GM21786 (cell line): ENCODE measurements at regions not wholly inside any gene's neighbourhood (a gene's known extent, or its start where the extent isn't known, plus 50 kb on each side); places are given as distances from the start of the nearest gene placed in this dataset.

ENCODE experiments used
- ATAC-seq: cut with Tn5 transposase; IDR thresholded peaks from one replicate; pipeline ENCODE4 v1.9.1; 2021; ENCODE audit not compliant: unreplicated experiment

GRCh38 chr4:119933606-119934005 is 133.0 kb downstream of the MAD2L1 start:
- no peak for ATAC-seq

DNA sequence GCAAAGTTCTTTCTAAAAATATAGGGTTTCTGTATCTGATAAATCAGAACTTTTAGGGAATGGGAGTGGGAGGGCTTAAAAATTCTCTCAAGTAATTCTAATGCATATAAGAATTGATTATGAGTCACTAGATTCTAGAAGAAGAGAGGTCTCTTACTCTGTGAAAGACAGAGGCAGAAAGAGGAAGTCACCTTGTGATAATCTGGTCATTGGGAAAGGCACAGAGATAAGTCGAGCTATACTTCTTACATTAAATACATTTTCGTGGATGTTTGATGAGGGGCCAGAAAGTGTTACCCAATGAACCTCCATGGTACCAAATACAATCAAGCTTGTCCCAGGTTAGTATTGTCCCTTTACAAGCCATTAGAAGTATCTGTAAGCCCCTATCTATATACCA is 134.4 kb downstream of the MAD2L1 start:
- no peak for ATAC-seq

DNA sequence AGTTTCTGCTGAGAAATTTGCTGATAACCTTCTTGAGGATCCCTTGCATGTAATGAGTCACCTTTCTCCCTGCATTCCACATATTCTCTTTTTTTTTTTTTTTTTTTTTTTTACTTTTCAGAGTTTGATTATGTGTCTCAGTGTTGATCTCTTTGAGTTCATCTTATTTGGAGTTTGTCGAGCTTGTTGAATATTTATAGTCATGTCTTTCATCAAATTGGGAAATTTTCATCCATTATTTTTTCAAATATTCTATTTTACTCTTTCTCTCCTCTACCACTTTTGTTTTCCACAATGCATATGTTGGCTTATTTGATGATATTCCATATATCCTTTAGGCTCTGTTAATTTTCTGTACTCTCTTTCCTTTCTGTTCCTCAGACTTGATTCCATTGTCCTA is 136.1 kb downstream of the MAD2L1 start:
- no peak for ATAC-seq

DNA sequence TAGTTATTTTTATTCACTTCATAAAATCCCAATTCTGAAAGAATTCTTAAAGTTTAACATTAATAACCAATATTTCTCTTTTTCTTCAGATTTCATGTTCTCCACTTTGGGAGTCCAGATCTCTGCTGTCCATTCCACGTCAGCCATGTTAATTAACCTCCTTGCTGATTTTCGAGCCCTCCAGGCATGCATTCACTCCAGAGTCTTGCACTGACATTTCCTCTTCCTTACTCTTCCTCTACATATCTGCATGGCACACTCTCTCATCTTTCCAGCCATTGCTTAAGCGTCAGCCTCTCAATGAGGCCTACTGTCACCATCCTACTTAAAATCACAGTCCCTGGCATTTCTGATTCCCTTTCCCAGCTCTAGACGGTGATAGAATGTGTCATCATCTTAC is 144.8 kb downstream of the MAD2L1 start:
- ATAC-seq = no peak

DNA sequence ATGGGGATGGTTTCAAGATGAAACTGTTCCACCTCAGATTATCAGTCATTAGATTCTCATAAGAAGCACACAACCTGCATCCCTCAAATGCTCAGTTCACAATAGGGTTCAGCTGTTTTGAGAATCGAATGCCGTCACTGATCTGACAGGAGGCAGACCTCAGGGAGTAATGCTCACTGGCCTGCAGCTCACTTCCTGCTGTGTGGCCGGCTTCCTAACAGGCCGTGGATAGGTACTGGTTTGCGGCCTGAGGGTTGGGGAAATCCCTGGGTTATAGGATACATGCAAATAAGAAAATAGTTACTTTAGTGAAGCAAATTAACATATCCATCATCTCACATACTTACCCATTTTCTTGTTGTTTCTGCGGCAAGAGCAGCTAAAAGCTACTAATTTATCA is 160.4 kb downstream of the MAD2L1 start:
- ATAC-seq = no peak

- ATAC-seq = no peak
These were observed 168.4 kb downstream of the MAD2L1 start for GRCh38 chr4:119898211-119898610.

DNA sequence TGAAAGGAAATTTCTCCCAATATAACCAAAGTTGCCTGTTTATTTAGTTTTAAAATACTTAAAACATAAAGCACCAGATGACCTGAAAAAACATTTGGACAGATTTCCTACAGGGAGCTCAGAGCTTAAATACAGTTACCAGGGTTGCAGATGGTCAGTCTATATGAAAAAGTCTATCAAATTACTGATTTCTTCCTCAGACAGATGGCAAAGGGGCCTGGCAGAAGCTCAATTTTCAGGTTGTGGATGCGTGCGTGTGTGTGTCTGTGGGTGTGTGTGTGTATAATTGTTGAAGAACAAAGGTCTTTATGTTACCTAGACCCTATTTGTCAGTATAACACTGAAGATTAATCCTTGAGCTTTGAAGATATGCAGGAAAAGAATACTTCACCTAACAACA is 169.4 kb downstream of the MAD2L1 start:
- ATAC-seq = no peak

- ATAC-seq = no peak
These were observed 171.9 kb downstream of the MAD2L1 start for GRCh38 chr4:119894650-119895208.

DNA sequence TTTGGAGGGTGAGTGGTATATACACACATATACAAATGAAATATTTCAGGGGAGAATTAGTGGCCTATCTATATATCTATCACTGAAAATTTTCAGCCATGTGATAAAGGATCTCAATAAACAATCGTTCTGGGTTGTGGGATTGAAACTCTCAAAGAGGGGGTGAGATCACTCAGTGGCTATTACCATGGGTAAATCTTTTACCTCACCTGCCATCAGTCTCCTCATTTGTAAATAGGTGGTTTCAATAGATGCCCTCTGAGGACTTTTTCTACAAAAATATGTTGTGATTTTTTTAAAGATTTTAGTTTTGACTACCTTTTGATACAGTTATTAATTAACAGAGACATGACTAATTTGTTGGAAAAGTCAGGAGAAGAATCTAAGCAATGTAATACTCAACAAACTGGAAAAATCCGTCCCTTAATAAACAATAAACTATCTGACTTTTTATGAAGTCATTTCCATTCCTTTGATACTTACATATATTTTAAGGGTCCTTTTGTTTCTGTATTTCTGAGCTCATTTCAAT is 192.8 kb downstream of the MAD2L1 start:
- no peak for ATAC-seq

- ATAC-seq = no peak
These were observed 193.5 kb downstream of the MAD2L1 start for GRCh38 chr4:119873132-119873531.

- ATAC-seq = no peak
These were observed 194.2 kb downstream of the MAD2L1 start for GRCh38 chr4:119872371-119873016.

DNA sequence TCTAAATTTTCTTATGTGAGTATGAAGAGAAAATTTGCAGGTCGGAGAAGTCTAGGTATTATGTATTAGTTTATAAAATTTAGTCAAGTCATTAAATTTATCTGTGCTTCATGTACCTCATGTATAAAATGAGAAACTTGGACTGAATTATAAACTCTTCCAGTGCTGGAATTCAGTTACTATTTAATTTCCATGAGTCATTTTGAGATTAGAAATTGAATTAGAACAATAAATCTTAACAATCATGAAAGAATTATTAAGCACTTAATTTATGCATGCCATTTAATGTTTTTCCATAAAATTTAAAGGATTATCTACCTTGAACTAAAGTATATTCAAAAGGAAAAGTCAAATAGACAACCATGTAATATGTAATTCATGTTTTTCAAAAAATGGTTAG is 195.8 kb downstream of the MAD2L1 start:
- ATAC-seq = no peak

DNA sequence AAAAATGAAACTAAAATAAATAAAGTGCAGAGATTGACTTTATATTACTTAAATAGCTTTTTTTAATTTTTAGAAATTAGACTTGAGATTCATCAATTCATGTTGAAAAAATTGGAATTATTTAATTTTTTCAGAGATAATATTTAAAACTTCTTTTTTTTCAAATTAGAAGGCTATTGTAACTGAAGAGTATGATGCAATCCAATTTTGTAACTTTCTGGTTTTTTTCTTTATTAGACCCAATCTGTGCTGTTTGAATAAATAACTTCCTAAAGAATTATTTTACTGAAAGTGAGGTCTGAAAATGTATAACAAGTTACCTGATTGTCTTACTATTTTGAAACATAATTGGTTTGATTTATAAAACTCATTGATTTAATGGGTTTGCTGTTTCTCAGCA is 200.9 kb downstream of the MAD2L1 start:
- no peak for ATAC-seq

DNA sequence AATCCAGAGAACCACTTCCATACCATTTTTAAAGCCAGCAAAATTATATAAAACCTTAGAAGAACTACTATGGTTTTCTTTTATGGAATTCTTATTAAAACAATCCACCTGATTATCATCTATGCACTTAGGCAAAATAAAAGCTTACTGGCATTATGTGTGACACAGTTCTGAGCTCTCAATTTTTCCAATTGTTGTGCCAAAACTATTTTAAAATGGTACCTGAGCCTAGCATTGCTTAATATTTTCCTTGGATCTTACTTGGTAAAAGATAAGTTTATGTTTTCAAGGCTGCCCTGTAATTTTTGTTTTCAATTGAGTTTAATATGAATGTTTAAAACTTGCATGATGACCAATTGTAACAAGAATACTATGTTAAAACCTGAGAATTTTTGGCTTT is 201.3 kb downstream of the MAD2L1 start:
- ATAC-seq = no peak

DNA sequence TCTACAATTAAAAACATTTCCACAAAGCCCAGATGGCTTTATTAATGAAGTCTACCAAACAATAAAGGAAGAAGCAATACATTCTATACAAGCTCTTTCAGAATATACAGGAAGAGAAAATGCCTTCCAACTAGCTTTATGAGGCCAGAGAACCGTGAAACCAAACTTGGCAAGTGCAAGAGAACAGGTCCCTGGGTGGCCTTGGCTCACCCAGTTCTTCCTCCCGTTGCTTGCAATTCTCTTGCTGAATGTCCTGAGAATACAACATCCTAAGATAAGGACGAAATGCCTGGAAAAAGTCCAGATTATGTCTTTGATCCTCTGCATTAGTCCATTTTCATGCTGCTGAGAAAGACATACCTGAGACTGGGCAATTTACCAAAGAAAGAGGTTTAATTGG is 204.9 kb downstream of the MAD2L1 start:
- ATAC-seq = no peak

GRCh38 chr4:119858176-119858575 is 208.5 kb downstream of the MAD2L1 start:
- ATAC-seq = no peak

DNA sequence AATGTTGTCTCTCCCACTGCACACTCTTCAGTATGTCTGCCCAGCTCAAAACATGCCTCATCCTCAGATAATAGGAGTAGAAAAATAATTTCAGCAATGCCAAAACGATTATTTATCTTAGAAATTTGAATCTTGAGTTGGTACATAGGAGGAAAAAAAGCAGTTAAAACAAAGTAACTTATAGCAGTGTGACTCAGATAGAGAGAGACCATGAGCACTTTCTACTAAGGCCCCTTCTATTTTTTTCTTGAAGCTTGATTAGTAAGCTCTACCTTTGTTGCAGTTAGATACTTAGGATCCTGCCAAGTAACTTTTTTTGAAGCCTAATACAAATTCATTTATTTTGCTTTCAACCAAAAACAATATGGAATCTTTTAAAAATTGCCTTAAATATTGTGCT is 212.3 kb downstream of the MAD2L1 start:
- ATAC-seq = no peak

DNA sequence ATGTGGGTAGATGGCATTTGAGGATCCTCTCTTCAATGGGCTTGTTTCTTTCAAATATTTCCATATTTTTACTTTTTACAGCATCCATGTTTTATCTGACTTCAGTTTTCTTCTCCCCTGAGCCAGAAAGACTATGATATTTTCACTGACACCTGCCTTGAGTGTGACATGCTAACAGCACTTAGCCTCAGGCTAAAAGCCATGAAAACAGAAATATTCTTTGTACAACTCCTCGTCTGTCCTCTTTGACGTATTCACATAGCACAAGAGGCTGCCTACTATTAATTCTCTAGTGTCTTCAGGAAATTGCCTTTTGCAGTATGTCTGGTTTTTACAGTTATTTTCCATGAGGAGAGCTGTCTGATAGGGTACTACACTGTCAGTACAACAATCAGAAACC is 215.0 kb downstream of the MAD2L1 start:
- no peak for ATAC-seq

- ATAC-seq = peak; percentile 42
These were observed 212.8 kb upstream of the PDE5A start for GRCh38 chr4:119841361-119841760.

GRCh38 chr4:119835613-119835910 is 207.0 kb upstream of the PDE5A start:
- ATAC-seq = no peak

- no peak for ATAC-seq
These were observed 206.5 kb upstream of the PDE5A start for GRCh38 chr4:119834906-119835612.

DNA sequence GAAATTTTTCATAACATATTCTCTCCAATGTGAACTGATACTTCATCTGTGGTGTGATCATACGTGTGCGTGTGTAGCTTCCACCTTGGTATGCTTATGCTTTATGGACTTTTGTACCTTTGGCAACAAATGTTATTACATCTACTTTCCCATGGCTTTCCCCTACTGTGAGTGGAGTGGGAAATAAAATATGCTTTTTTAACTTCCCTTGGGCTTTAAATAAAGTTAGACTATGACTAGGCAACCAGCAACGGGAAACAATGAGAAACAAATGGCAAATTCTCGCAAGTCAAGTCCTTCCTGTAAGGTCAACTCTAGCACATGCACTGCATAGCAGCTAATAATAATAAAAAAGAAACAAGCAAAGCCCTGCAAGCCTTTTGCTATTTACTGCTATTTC is 205.0 kb upstream of the PDE5A start:
- no peak for ATAC-seq

GRCh38 chr4:119832776-119833175 is 204.2 kb upstream of the PDE5A start:
- no peak for ATAC-seq
